ENCODE measurements at regions not wholly inside any gene's neighbourhood (a gene's known extent, or its start where the extent isn't known, plus 50 kb on each side); places are given as distances from the start of the nearest gene placed in this dataset.

- intact Hi-C loops (cut with micrococcal nuclease), result no loop called here
- no peaks in the 10 kb centered on the region for H3K36me3 ChIP-seq
- DNase-seq, result no peak
- H3K9me3 ChIP-seq (replicated peaks), result no peaks in the 10 kb centered on the region
- H3K4me1 ChIP-seq, result peaks cover 20% of the 10 kb centered on the region
- H3K27me3 ChIP-seq (ENCODE audit: low read depth), result no peaks in the 10 kb centered on the region
- peak overlapping the region; percentile 38 for H3K4me3 ChIP-seq
- no peak for TF ChIP-seq CTCF (IDR thresholded peaks at IDR 0.05; ENCODE audit: borderline replicate concordance)
- H3K27ac ChIP-seq (replicated peaks), result peak overlapping the region; percentile 64
These were observed 365.7 kb upstream of the EPHA7 start for GRCh38 chr6:93784794-93785693.

- peak; percentile 56 for TF ChIP-seq CTCF (IDR thresholded peaks at IDR 0.05; ENCODE audit: borderline replicate concordance)
- H3K27ac ChIP-seq (replicated peaks), result peak overlapping the region; percentile 73
- no peaks in the 10 kb centered on the region for H3K9me3 ChIP-seq (replicated peaks)
- no peaks in the 10 kb centered on the region for H3K27me3 ChIP-seq (ENCODE audit: low read depth)
- no peaks in the 10 kb centered on the region for H3K36me3 ChIP-seq
- peak overlapping the region; percentile 39 for H3K4me3 ChIP-seq
- intact Hi-C loops (cut with micrococcal nuclease), result no loop called here
- DNase-seq, result peak; percentile 20
- H3K4me1 ChIP-seq, result peaks cover 14% of the 10 kb centered on the region
These were observed 359.9 kb upstream of the EPHA7 start for GRCh38 chr6:93779086-93779841.

- Histone ChIP-seq H3K4me3 (no peak overlapping the region), H3K27ac (replicated peaks) (no peak overlapping the region), H3K9me3 (replicated peaks) (no peaks in the 10 kb centered on the region), H3K27me3 (ENCODE audit: low read depth) (no peaks in the 10 kb centered on the region), H3K36me3 (no peaks in the 10 kb centered on the region), H3K4me1 (no peaks in the 10 kb centered on the region)
- intact Hi-C loops (cut with micrococcal nuclease), result no loop called here
- DNase-seq, result no peak
- no peak for TF ChIP-seq CTCF (IDR thresholded peaks at IDR 0.05; ENCODE audit: borderline replicate concordance)
These were observed 339.8 kb upstream of the EPHA7 start for GRCh38 chr6:93759190-93759589.

GRCh38 chr6:93751969-93752368 lies 332.6 kb upstream of the EPHA7 start:
- intact Hi-C loops (cut with micrococcal nuclease), result no loop called here
- no peak overlapping the region for H3K27ac ChIP-seq (replicated peaks)
- H3K27me3 ChIP-seq (ENCODE audit: low read depth), result no peaks in the 10 kb centered on the region
- no peaks in the 10 kb centered on the region for H3K36me3 ChIP-seq
- no peak for DNase-seq
- no peaks in the 10 kb centered on the region for H3K9me3 ChIP-seq (replicated peaks)
- no peak overlapping the region for H3K4me3 ChIP-seq
- no peak for TF ChIP-seq CTCF (IDR thresholded peaks at IDR 0.05; ENCODE audit: borderline replicate concordance)
- H3K4me1 ChIP-seq, result no peaks in the 10 kb centered on the region

GRCh38 chr6:93749930-93750329 lies 330.6 kb upstream of the EPHA7 start:
- TF ChIP-seq CTCF (IDR thresholded peaks at IDR 0.05; ENCODE audit: borderline replicate concordance), result no peak
- Histone ChIP-seq H3K27ac (replicated peaks) (no peak overlapping the region), H3K27me3 (ENCODE audit: low read depth) (no peaks in the 10 kb centered on the region), H3K4me1 (no peaks in the 10 kb centered on the region), H3K36me3 (no peaks in the 10 kb centered on the region), H3K4me3 (no peak overlapping the region), H3K9me3 (replicated peaks) (no peaks in the 10 kb centered on the region)
- DNase-seq, result no peak
- intact Hi-C loops (cut with micrococcal nuclease), result no loop called here

Data from left ventricle myocardium inferior (tissue), 1 donor.